K562 (cell line): ENCODE measurements at regions not wholly inside any gene's neighbourhood (a gene's known extent, or its start where the extent isn't known, plus 50 kb on each side); places are given as distances from the start of the nearest gene placed in this dataset.

Experiments
- HNRNPLL ChIP-seq: fragments of 200-400 bp; formaldehyde crosslinking; IDR thresholded peaks from 2 replicates; pipeline ENCODE4 v1.6.1; 2017; ENCODE audit warnings: low read length, low read depth, mild to moderate bottlenecking; ENCODE audit not compliant: poor library complexity, severe bottlenecking
- MTA2 ChIP-seq: fragments of 450-650 bp; IDR thresholded peaks from 2 replicates; pipeline ENCODE4 v1.6.1; 2016; ENCODE audit warnings: low read depth
- PHB2 ChIP-seq: fragments of 450-650 bp; IDR thresholded peaks from 2 replicates; pipeline ENCODE4 v1.6.1; 2017; ENCODE audit warnings: low read depth
- RBM22 ChIP-seq: fragments of 200-400 bp; formaldehyde crosslinking; IDR thresholded peaks from 2 replicates; pipeline ENCODE4 v1.6.1; 2018; ENCODE audit warnings: low read length, low read depth; ENCODE audit not compliant: poor library complexity, severe bottlenecking
- SMARCB1 ChIP-seq: IDR thresholded peaks from 2 replicates; pipeline ENCODE4 v1.6.1; 2011; ENCODE audit warnings: improper control_type of control experiment, low read depth; ENCODE audit not compliant: insufficient read length
- SREBF2 ChIP-seq: sonication (generic); formaldehyde crosslinking; IDR thresholded peaks from 2 replicates; pipeline ENCODE4 v1.4.0; 2020; ENCODE audit warnings: mild to moderate bottlenecking, missing genetic modification reagents
- ZNF140 ChIP-seq: fragments of 250-450 bp; sonication (Bioruptor Pico); IDR thresholded peaks from 2 replicates; pipeline ENCODE4 v1.8.0; 2021; ENCODE audit warnings: moderate library complexity, mild to moderate bottlenecking, inconsistent platforms
- ZNF589 ChIP-seq: fragments of 200-800 bp; sonication (Bioruptor generic); IDR thresholded peaks from 2 replicates; pipeline ENCODE4 v1.6.1; 2016; ENCODE audit warnings: low read depth, missing genetic modification characterization, missing compliant biosample characterization
- ZNF76 ChIP-seq: fragments of 250-450 bp; sonication (Bioruptor Pico); IDR thresholded peaks from 2 replicates; pipeline ENCODE4 v1.4.0; 2020; ENCODE audit warnings: mild to moderate bottlenecking, moderate library complexity, borderline replicate concordance
- TF ChIP-seq, protein P1 (sequence below), 2 experiments: fragments of 200-800 bp in 1 of 2; sonication (Bioruptor generic) in 1 of 2; sonication (generic) in 1 of 2; formaldehyde crosslinking in 1 of 2; IDR thresholded peaks in 1 of 2; conservative IDR thresholded peaks in 1 of 2; 2 replicates each; pipeline versions ENCODE4 v1.5.0 to v1.6.1; 2016 to 2020; ENCODE audit warnings: missing compliant biosample characterization in 1 of 2, missing genetic modification characterization in 1 of 2, missing genetic modification reagents in 1 of 2
- TF ChIP-seq, protein P2 (sequence below): fragments of 250-450 bp; sonication (Bioruptor Pico); IDR thresholded peaks from 2 replicates; pipeline ENCODE4 v1.4.0; 2020
- TF ChIP-seq, protein P3 (sequence below): sonication (generic); formaldehyde crosslinking; IDR thresholded peaks from 2 replicates; pipeline ENCODE4 v1.8.1; 2023; ENCODE audit warnings: missing genetic modification reagents, mild to moderate bottlenecking, borderline replicate concordance
- TF ChIP-seq, protein P4 (sequence below), 2 experiments: fragments of 250-450 bp in 1 of 2; fragments of 450-650 bp in 1 of 2; sonication (Bioruptor Pico) in 1 of 2; IDR thresholded peaks; 2 replicates each; pipeline versions ENCODE4 v1.6.1 to v1.8.0; 2016 to 2021; ENCODE audit warnings: mild to moderate bottlenecking in 2 of 2, moderate library complexity in 2 of 2, missing compliant biosample characterization in 1 of 2, missing genetic modification characterization in 1 of 2

GRCh38 chr12:116358893-116359761, 81.6 kb upstream of the MED13L start (continued):
- TF ChIP-seq ZNF76 (no peak), SMARCB1 (no peak), PHB2 (no peak), RBM22 (no peak), ZNF140 (CRISPR knock-in tag) (no peak), MTA2 (no peak), SREBF2 (CRISPR knock-in tag) (no peak), HNRNPLL (no peak), ZNF589 (peak; percentile 64; the same call in 1 of the 2 replicates)
- TF ChIP-seq, protein P1, sequence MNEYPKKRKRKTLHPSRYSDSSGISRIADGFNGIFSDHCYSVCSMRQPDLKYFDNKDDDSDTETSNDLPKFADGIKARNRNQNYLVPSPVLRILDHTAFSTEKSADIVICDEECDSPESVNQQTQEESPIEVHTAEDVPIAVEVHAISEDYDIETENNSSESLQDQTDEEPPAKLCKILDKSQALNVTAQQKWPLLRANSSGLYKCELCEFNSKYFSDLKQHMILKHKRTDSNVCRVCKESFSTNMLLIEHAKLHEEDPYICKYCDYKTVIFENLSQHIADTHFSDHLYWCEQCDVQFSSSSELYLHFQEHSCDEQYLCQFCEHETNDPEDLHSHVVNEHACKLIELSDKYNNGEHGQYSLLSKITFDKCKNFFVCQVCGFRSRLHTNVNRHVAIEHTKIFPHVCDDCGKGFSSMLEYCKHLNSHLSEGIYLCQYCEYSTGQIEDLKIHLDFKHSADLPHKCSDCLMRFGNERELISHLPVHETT (CRISPR knock-in tag; conservative IDR thresholded peaks at IDR 0.05 in 1 of 2, IDR thresholded peaks at IDR 0.05 in 1 of 2), result peak in 1 of 2 experiments; percentile 44; a peak in 1 of 4 replicates
- TF ChIP-seq, protein P2, sequence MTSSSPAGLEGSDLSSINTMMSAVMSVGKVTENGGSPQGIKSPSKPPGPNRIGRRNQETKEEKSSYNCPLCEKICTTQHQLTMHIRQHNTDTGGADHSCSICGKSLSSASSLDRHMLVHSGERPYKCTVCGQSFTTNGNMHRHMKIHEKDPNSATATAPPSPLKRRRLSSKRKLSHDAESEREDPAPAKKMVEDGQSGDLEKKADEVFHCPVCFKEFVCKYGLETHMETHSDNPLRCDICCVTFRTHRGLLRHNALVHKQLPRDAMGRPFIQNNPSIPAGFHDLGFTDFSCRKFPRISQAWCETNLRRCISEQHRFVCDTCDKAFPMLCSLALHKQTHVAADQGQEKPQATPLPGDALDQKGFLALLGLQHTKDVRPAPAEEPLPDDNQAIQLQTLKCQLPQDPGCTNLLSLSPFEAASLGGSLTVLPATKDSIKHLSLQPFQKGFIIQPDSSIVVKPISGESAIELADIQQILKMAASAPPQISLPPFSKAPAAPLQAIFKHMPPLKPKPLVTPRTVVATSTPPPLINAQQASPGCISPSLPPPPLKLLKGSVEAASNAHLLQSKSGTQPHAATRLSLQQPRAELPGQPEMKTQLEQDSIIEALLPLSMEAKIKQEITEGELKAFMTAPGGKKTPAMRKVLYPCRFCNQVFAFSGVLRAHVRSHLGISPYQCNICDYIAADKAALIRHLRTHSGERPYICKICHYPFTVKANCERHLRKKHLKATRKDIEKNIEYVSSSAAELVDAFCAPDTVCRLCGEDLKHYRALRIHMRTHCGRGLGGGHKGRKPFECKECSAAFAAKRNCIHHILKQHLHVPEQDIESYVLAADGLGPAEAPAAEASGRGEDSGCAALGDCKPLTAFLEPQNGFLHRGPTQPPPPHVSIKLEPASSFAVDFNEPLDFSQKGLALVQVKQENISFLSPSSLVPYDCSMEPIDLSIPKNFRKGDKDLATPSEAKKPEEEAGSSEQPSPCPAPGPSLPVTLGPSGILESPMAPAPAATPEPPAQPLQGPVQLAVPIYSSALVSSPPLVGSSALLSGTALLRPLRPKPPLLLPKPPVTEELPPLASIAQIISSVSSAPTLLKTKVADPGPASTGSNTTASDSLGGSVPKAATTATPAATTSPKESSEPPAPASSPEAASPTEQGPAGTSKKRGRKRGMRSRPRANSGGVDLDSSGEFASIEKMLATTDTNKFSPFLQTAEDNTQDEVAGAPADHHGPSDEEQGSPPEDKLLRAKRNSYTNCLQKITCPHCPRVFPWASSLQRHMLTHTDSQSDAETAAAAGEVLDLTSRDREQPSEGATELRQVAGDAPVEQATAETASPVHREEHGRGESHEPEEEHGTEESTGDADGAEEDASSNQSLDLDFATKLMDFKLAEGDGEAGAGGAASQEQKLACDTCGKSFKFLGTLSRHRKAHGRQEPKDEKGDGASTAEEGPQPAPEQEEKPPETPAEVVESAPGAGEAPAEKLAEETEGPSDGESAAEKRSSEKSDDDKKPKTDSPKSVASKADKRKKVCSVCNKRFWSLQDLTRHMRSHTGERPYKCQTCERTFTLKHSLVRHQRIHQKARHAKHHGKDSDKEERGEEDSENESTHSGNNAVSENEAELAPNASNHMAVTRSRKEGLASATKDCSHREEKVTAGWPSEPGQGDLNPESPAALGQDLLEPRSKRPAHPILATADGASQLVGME, result no peak
- TF ChIP-seq, protein P3, sequence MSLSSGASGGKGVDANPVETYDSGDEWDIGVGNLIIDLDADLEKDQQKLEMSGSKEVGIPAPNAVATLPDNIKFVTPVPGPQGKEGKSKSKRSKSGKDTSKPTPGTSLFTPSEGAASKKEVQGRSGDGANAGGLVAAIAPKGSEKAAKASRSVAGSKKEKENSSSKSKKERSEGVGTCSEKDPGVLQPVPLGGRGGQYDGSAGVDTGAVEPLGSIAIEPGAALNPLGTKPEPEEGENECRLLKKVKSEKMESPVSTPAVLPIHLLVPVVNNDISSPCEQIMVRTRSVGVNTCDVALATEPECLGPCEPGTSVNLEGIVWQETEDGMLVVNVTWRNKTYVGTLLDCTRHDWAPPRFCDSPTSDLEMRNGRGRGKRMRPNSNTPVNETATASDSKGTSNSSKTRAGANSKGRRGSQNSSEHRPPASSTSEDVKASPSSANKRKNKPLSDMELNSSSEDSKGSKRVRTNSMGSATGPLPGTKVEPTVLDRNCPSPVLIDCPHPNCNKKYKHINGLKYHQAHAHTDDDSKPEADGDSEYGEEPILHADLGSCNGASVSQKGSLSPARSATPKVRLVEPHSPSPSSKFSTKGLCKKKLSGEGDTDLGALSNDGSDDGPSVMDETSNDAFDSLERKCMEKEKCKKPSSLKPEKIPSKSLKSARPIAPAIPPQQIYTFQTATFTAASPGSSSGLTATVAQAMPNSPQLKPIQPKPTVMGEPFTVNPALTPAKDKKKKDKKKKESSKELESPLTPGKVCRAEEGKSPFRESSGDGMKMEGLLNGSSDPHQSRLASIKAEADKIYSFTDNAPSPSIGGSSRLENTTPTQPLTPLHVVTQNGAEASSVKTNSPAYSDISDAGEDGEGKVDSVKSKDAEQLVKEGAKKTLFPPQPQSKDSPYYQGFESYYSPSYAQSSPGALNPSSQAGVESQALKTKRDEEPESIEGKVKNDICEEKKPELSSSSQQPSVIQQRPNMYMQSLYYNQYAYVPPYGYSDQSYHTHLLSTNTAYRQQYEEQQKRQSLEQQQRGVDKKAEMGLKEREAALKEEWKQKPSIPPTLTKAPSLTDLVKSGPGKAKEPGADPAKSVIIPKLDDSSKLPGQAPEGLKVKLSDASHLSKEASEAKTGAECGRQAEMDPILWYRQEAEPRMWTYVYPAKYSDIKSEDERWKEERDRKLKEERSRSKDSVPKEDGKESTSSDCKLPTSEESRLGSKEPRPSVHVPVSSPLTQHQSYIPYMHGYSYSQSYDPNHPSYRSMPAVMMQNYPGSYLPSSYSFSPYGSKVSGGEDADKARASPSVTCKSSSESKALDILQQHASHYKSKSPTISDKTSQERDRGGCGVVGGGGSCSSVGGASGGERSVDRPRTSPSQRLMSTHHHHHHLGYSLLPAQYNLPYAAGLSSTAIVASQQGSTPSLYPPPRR (CRISPR knock-in tag), result no peak
- TF ChIP-seq, protein P4, sequence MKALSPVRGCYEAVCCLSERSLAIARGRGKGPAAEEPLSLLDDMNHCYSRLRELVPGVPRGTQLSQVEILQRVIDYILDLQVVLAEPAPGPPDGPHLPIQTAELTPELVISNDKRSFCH (CRISPR knock-in tag; IDR thresholded peaks at IDR 0.05), result no peak
- TF ChIP-seq, protein P4 (tag; IDR thresholded peaks at IDR 0.05), result no peak
